ENCODE measurements at regions not wholly inside any gene's neighbourhood (a gene's known extent, or its start where the extent isn't known, plus 50 kb on each side); places are given as distances from the start of the nearest gene placed in this dataset.

- H3K36me3 ChIP-seq: no peaks in the 10 kb centered on the region
- H3K9me3 ChIP-seq: no peaks in the 10 kb centered on the region
- no peak for DNase-seq
- intact Hi-C loops (cut with DNase I; ENCODE audit: low total_unique reads): no loop called here
- no peak for TF ChIP-seq POLR2AphosphoS5 (IDR thresholded peaks at IDR 0.05)
- no peak for TF ChIP-seq POLR2A (IDR thresholded peaks at IDR 0.05)
- no peak for TF ChIP-seq EP300 (IDR thresholded peaks at IDR 0.05)
- no peak for TF ChIP-seq CTCF (IDR thresholded peaks at IDR 0.05)
- WGBS, 5 donors: 64 to 74% (median 70%) methylated on average over 6 of the region's 6 CpGs
- no peaks in the 10 kb centered on the region for H3K27me3 ChIP-seq
- H3K4me1 ChIP-seq: peaks cover 3 to 14% (median 6%) of the 10 kb centered on the region in 4 donors
- no peak overlapping the region for H3K4me3 ChIP-seq
- H3K27ac ChIP-seq: no peak overlapping the region
Observed at GRCh38 chr2:6525475-6525964, 340.2 kb downstream of the CMPK2 start.

GRCh38 chr2:6526093-6526824 lies 339.4 kb downstream of the CMPK2 start:
- Histone ChIP-seq H3K27me3 (no peaks in the 10 kb centered on the region), H3K36me3 (no peaks in the 10 kb centered on the region), H3K27ac (no peak overlapping the region), H3K4me3 (no peak overlapping the region), H3K4me1 (peaks cover 3 to 14% (median 6%) of the 10 kb centered on the region in 4 donors), H3K9me3 (no peaks in the 10 kb centered on the region)
- TF ChIP-seq EP300 (IDR thresholded peaks at IDR 0.05): no peak
- peak in 4 of 7 experiments; percentile 15 to 43 (median 38) for TF ChIP-seq CTCF (IDR thresholded peaks at IDR 0.05)
- intact Hi-C loops (cut with DNase I; ENCODE audit: low total_unique reads): no loop called here
- WGBS, 5 donors: 46 to 68% (median 59%) methylated on average over 6 of the region's 6 CpGs
- peak; percentile 27 to 73 for DNase-seq

GRCh38 chr2:6531304-6531703 lies 334.4 kb downstream of the CMPK2 start:
- DNase-seq: no peak
- intact Hi-C loops (cut with DNase I; ENCODE audit: low total_unique reads): no loop called here
- no peak overlapping the region for H3K27ac ChIP-seq
- WGBS, 5 donors: 84 to 98% (median 90%) methylated on average over 2 of the region's 2 CpGs
- no peaks in the 10 kb centered on the region for H3K9me3 ChIP-seq
- no peak overlapping the region for H3K4me3 ChIP-seq
- TF ChIP-seq POLR2A (IDR thresholded peaks at IDR 0.05) (no peak), EP300 (IDR thresholded peaks at IDR 0.05) (no peak), CTCF (IDR thresholded peaks at IDR 0.05) (no peak), POLR2AphosphoS5 (IDR thresholded peaks at IDR 0.05) (no peak)
- no peaks in the 10 kb centered on the region for H3K36me3 ChIP-seq
- H3K4me1 ChIP-seq: no peaks in the 10 kb centered on the region
- peaks cover 0 to 6% (median 0%) of the 10 kb centered on the region in 3 donors for H3K27me3 ChIP-seq

- intact Hi-C loops (cut with DNase I; ENCODE audit: low total_unique reads): no loop called here
- WGBS, 5 donors: 55 to 61% (median 58%) methylated on average over 10 of the region's 10 CpGs
- TF ChIP-seq EP300 (IDR thresholded peaks at IDR 0.05): no peak
- Histone ChIP-seq H3K9me3 (no peaks in the 10 kb centered on the region), H3K36me3 (no peaks in the 10 kb centered on the region), H3K27me3 (peaks cover 0 to 6% (median 0%) of the 10 kb centered on the region in 3 donors), H3K4me1 (no peaks in the 10 kb centered on the region), H3K4me3 (no peak overlapping the region), H3K27ac (no peak overlapping the region)
- no peak for DNase-seq
Observed at GRCh38 chr2:6535572-6535971, 330.1 kb downstream of the CMPK2 start.

GRCh38 chr2:6538607-6539006 lies 327.1 kb downstream of the CMPK2 start:
- Histone ChIP-seq H3K9me3 (no peaks in the 10 kb centered on the region), H3K27ac (no peak overlapping the region), H3K4me1 (no peaks in the 10 kb centered on the region), H3K27me3 (peaks cover 0 to 6% (median 0%) of the 10 kb centered on the region in 3 donors), H3K36me3 (no peaks in the 10 kb centered on the region), H3K4me3 (no peak overlapping the region)
- no peak for TF ChIP-seq EP300 (IDR thresholded peaks at IDR 0.05)
- TF ChIP-seq CTCF (IDR thresholded peaks at IDR 0.05): no peak
- TF ChIP-seq POLR2AphosphoS5 (IDR thresholded peaks at IDR 0.05): no peak
- TF ChIP-seq POLR2A (IDR thresholded peaks at IDR 0.05): no peak
- WGBS, 5 donors: 76 to 83% (median 81%) methylated on average over 2 of the region's 2 CpGs
- DNase-seq: no peak
- intact Hi-C loops (cut with DNase I; ENCODE audit: low total_unique reads): no loop called here
